Neural cell (in vitro differentiated cells): ENCODE measurements at regions not wholly inside any gene's neighbourhood (a gene's known extent, or its start where the extent isn't known, plus 50 kb on each side); places are given as distances from the start of the nearest gene placed in this dataset.

Experiments used
- H2AFZ ChIP-seq: fragments of 200-600, 300-800 bp; sonication (generic), shearing (Covaris generic); 2 replicates; pipeline ENCODE4 v1.6.0; 2014; ENCODE audit warnings: low read depth, mild to moderate bottlenecking, antibody characterized with exemption, low read length, moderate library complexity
- H3F3A ChIP-seq: fragments of 200-600 bp; shearing (Covaris generic); 2 replicates; pipeline ENCODE4 v1.6.1; 2016; ENCODE audit warnings: mild to moderate bottlenecking, moderate library complexity, mixed read lengths, antibody characterized with exemption, low read length; ENCODE audit not compliant: insufficient read depth, poor library complexity, severe bottlenecking
- H3K27ac ChIP-seq: fragments of 200-600, 300-800 bp; sonication (generic), shearing (Covaris generic); 2 replicates; pipeline ENCODE4 v1.5.1; 2014; ENCODE audit warnings: mild to moderate bottlenecking, low read length, moderate library complexity
- H3K27me3 ChIP-seq: fragments of 300-800, 200-600 bp; sonication (generic), shearing (Covaris generic); 2 replicates; pipeline ENCODE4 v1.6.0; 2014; ENCODE audit warnings: mild to moderate bottlenecking, low read depth, low read length, moderate library complexity; ENCODE audit not compliant: insufficient read depth
- H3K36me3 ChIP-seq: fragments of 300-800, 200-600 bp; sonication (generic), shearing (Covaris generic); 2 replicates; pipeline ENCODE4 v1.5.1; 2014; ENCODE audit warnings: mild to moderate bottlenecking, antibody characterized with exemption, low read length, moderate library complexity; ENCODE audit not compliant: insufficient read depth
- H3K4me2 ChIP-seq: fragments of 300-800, 200-600 bp; sonication (generic), shearing (Covaris generic); 2 replicates; pipeline ENCODE4 v1.6.0; 2014; ENCODE audit warnings: mild to moderate bottlenecking, low read length
- H3K4me3 ChIP-seq: fragments of 300-800, 200-600 bp; sonication (generic), shearing (Covaris generic); 2 replicates; pipeline ENCODE4 v1.5.1; 2014; ENCODE audit warnings: mild to moderate bottlenecking, low read length, moderate library complexity
- H3K79me2 ChIP-seq: fragments of 200-600 bp; shearing (Covaris generic); replicated peaks from 2 replicates; pipeline ENCODE4 v1.6.0; 2014; ENCODE audit warnings: mild to moderate bottlenecking, low read length, moderate library complexity; ENCODE audit not compliant: insufficient read depth
- H3K9ac ChIP-seq: fragments of 300-800, 200-600 bp; sonication (generic), shearing (Covaris generic); 2 replicates; pipeline ENCODE4 v1.6.1; 2016; ENCODE audit warnings: mild to moderate bottlenecking, low read length, mixed read lengths
- H3K9me2 ChIP-seq: fragments of 200-600 bp; shearing (Covaris generic); 2 replicates; pipeline ENCODE4 v1.6.1; 2016; ENCODE audit warnings: mild to moderate bottlenecking, low read length, mixed read lengths; ENCODE audit not compliant: insufficient read depth
- H3K9me3 ChIP-seq: fragments of 200-600, 300-800 bp; sonication (generic), shearing (Covaris generic); 2 replicates; pipeline ENCODE4 v1.6.1; 2016; ENCODE audit warnings: mild to moderate bottlenecking, mixed run types, low read length, moderate library complexity, mixed read lengths
- H4K20me1 ChIP-seq: fragments of 200-600 bp; shearing (Covaris generic); 2 replicates; pipeline ENCODE4 v1.6.1; 2016; ENCODE audit warnings: mild to moderate bottlenecking, mixed run types; ENCODE audit not compliant: insufficient read depth
- CTCF ChIP-seq: fragments of 450-650 bp; IDR thresholded peaks from 2 replicates; pipeline ENCODE4 v1.5.1; 2014; ENCODE audit warnings: antibody characterized with exemption, mild to moderate bottlenecking, moderate library complexity; ENCODE audit not compliant: poor library complexity, severe bottlenecking
- EP300 ChIP-seq: fragments of 450-650 bp; conservative IDR thresholded peaks from 2 replicates; pipeline ENCODE4 v1.6.1; 2014; ENCODE audit warnings: antibody characterized with exemption, mild to moderate bottlenecking, moderate library complexity; ENCODE audit not compliant: poor library complexity, severe bottlenecking
- EZH2 ChIP-seq: fragments of 200-600, 300-800 bp; shearing (Covaris generic), sonication (generic); IDR thresholded peaks from 2 replicates; pipeline ENCODE4 v1.6.1; 2014; ENCODE audit warnings: antibody characterized with exemption, low read length, borderline replicate concordance, mild to moderate bottlenecking; ENCODE audit not compliant: insufficient read depth, poor library complexity, severe bottlenecking
- MXI1 ChIP-seq: fragments of 450-650 bp; conservative IDR thresholded peaks from 2 replicates; pipeline ENCODE4 v1.6.1; 2014; ENCODE audit warnings: antibody characterized with exemption, mild to moderate bottlenecking; ENCODE audit not compliant: poor library complexity, severe bottlenecking
- POLR2AphosphoS5 ChIP-seq: IDR thresholded peaks from 2 replicates; pipeline ENCODE4 v1.6.1; 2012
- RAD21 ChIP-seq: fragments of 450-650 bp; conservative IDR thresholded peaks from 2 replicates; pipeline ENCODE4 v1.6.1; 2014; ENCODE audit warnings: antibody characterized with exemption, mild to moderate bottlenecking, moderate library complexity
- SMC3 ChIP-seq: fragments of 450-650 bp; conservative IDR thresholded peaks from 2 replicates; pipeline ENCODE4 v1.6.1; 2014; ENCODE audit warnings: antibody characterized with exemption, mild to moderate bottlenecking, moderate library complexity; ENCODE audit not compliant: poor library complexity
- TAF1 ChIP-seq: IDR thresholded peaks from 2 replicates; pipeline ENCODE4 v1.6.1; 2012; ENCODE audit warnings: low read depth
- TF ChIP-seq, protein P1 (sequence below): IDR thresholded peaks from 2 replicates; pipeline ENCODE4 v1.6.1; 2012; ENCODE audit warnings: borderline replicate concordance

GRCh38 chr4:128471576-128471975, 184.0 kb upstream of the PGRMC2 start:
- TF ChIP-seq TAF1 (no peak), RAD21 (no peak), SMC3 (no peak), MXI1 (no peak), EP300 (no peak), POLR2AphosphoS5 (no peak), CTCF (no peak)
- TF ChIP-seq, protein P1, sequence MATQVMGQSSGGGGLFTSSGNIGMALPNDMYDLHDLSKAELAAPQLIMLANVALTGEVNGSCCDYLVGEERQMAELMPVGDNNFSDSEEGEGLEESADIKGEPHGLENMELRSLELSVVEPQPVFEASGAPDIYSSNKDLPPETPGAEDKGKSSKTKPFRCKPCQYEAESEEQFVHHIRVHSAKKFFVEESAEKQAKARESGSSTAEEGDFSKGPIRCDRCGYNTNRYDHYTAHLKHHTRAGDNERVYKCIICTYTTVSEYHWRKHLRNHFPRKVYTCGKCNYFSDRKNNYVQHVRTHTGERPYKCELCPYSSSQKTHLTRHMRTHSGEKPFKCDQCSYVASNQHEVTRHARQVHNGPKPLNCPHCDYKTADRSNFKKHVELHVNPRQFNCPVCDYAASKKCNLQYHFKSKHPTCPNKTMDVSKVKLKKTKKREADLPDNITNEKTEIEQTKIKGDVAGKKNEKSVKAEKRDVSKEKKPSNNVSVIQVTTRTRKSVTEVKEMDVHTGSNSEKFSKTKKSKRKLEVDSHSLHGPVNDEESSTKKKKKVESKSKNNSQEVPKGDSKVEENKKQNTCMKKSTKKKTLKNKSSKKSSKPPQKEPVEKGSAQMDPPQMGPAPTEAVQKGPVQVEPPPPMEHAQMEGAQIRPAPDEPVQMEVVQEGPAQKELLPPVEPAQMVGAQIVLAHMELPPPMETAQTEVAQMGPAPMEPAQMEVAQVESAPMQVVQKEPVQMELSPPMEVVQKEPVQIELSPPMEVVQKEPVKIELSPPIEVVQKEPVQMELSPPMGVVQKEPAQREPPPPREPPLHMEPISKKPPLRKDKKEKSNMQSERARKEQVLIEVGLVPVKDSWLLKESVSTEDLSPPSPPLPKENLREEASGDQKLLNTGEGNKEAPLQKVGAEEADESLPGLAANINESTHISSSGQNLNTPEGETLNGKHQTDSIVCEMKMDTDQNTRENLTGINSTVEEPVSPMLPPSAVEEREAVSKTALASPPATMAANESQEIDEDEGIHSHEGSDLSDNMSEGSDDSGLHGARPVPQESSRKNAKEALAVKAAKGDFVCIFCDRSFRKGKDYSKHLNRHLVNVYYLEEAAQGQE, result no peak
- Histone ChIP-seq H3K4me2 (no peak overlapping the region), H3K9me2 (no peaks in the 10 kb centered on the region), H4K20me1 (no peaks in the 10 kb centered on the region), H3K27ac (no peak overlapping the region), H3K79me2 (no peaks in the 10 kb centered on the region), H3K36me3 (no peaks in the 10 kb centered on the region), H3K27me3 (no peaks in the 10 kb centered on the region), H3K9ac (no peak overlapping the region), H3F3A (no peaks in the 10 kb centered on the region), H2AFZ (no peak overlapping the region), H3K9me3 (no peaks in the 10 kb centered on the region), H3K4me3 (no peak overlapping the region)

DNA sequence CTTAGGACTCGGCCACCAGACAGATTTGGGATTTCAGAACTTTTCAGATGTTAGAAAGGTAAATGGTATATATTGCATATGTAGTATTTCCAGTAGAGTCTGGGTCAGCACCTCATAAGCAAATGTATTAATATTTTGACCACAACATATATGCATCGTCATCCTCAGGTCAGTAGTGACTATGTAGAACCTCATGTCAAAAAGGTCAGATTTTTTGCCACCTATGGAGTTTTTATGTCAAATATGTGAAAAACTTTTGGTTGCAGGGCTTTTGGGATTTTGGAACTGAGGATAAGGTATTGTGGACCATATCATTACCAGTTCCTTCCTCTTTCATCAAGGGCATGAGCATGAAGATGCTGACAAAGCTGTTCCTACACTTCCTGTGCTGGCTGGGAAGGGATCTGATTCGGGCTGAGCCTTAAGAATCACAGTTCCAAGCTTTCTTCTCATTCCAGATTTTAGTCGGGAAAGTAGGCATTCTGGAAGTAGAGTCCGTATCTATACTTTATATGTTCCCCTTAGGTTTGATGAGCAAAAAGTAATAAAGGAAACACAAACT, 183.0 kb upstream of the PGRMC2 start:
- no peak overlapping the region for H2AFZ ChIP-seq
- no peak overlapping the region for H3K4me3 ChIP-seq
- TF ChIP-seq EP300, result no peak
- TF ChIP-seq POLR2AphosphoS5, result no peak
- no peak for TF ChIP-seq CTCF
- TF ChIP-seq SMC3, result no peak
- TF ChIP-seq TAF1, result no peak
- TF ChIP-seq, protein P1, result no peak
- no peak for TF ChIP-seq RAD21
- no peak for TF ChIP-seq MXI1
- TF ChIP-seq EZH2, result no peak
- no peaks in the 10 kb centered on the region for H3K27me3 ChIP-seq
- no peaks in the 10 kb centered on the region for H4K20me1 ChIP-seq
- no peaks in the 10 kb centered on the region for H3K9me2 ChIP-seq
- H3K4me2 ChIP-seq, result no peak overlapping the region
- H3F3A ChIP-seq, result no peaks in the 10 kb centered on the region
- H3K27ac ChIP-seq, result no peak overlapping the region
- no peak overlapping the region for H3K9ac ChIP-seq
- H3K36me3 ChIP-seq, result no peaks in the 10 kb centered on the region
- H3K79me2 ChIP-seq, result no peaks in the 10 kb centered on the region
- H3K9me3 ChIP-seq, result no peaks in the 10 kb centered on the region
